SK-MEL-5 (cell line): ENCODE measurements at regions not wholly inside any gene's neighbourhood (a gene's known extent, or its start where the extent isn't known, plus 50 kb on each side); places are given as distances from the start of the nearest gene placed in this dataset.
A peak's percentile ranks its signal among the peaks of the same experiment; 100 is the strongest.

Experiments used
- DNase-seq: peaks from one replicate; pipeline ENCODE4 v3.0.0-alpha.2; 2016; ENCODE audit warnings: low read depth, low spot score
- in situ Hi-C: cut with HindIII; loops from 2 replicates; pipeline ENCODE4 v1.10.0; 2016; ENCODE audit warnings: low sequenced_read_pairs, high pct_unique_total_duplicates, low pct_unique_long_range_greater_than_20kb

- in situ Hi-C loops, result no loop called here
Observed at GRCh38 chr20:52800734-52801627, 171.2 kb upstream of the TSHZ2 start.

GRCh38 chr20:52799130-52799529, 173.0 kb upstream of the TSHZ2 start:
- in situ Hi-C loops, result no loop called here
- DNase-seq, result no peak

More at GRCh38 chr20:52800734-52801627, 171.2 kb upstream of the TSHZ2 start:
- no peak for DNase-seq

DNA sequence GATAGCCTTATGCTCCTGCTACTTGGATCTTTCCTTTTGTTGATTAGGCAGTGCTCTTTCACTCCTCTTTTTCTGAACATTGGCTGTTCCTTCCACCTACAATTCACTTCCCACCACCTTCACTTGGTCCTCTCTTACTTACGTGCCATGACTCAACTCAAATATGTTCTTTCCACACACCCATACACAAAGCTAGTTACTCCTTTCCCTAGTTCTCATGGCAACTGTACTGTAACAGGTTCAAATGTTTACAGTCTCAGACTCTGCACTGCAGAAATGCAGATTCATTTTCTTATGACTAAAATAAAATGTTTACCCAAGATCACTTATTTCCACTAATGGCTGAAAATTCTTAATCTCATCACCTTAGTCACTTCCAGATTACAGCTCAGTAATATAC, 174.0 kb upstream of the TSHZ2 start:
- in situ Hi-C loops, result no loop called here
- DNase-seq, result no peak

GRCh38 chr20:52794853-52795252, 177.3 kb upstream of the TSHZ2 start:
- no peak for DNase-seq
- in situ Hi-C loops, result no loop called here

DNA sequence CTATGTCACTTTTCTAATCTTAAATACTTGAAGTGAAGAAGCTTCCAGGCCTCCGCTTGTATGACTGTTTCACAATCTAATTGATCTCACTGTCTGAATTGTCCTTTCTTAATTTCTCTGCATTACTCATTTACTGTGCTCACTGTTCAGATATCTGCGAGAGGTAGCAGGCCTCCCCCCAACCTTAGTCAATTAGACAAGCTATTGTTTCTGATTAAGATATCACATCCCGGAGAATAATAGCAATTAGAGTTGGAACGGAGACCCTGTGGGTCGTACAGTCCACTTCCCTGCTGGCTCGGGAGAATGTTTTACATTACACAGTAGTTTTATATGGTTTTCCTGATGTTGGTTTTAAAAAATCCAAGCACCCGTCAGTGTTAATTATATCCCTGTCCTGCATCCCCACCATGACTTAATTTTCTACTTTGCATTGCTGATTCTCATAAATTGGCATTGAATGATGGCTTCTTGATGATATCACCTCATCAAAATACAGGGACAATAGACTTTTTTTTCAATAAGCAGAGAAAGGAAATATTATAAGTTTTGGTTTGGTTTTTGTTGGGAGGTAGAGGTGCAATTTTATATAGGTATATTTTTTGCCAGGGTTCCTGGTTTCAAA, 178.7 kb upstream of the TSHZ2 start:
- DNase-seq, result no peak
- in situ Hi-C loops, result no loop called here

- in situ Hi-C loops, result no loop called here
- DNase-seq, result no peak
Observed at GRCh38 chr20:52791091-52791490, 181.1 kb upstream of the TSHZ2 start.

GRCh38 chr20:52789716-52790115, 182.4 kb upstream of the TSHZ2 start:
- no peak for DNase-seq
- in situ Hi-C loops, result no loop called here

DNA sequence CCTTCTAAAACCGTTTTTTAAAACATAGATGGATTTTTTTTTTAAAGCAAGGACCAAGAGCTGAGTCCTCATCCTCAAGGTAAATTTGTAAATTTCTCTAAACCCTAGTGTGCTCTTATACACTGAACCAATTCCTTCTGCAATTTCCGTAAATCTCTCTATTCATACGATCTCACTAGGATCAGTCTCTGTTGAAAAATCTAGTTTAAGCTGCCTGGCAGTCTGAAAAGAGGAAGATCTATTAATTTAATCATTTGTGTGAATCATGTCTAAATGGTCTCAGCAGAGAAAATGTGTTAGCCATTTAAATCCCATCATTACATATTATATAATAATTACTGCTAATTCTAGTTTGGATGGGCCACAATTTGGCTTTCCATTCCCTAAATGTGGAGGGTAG, 184.2 kb upstream of the TSHZ2 start:
- in situ Hi-C loops, result no loop called here
- no peak for DNase-seq

DNA sequence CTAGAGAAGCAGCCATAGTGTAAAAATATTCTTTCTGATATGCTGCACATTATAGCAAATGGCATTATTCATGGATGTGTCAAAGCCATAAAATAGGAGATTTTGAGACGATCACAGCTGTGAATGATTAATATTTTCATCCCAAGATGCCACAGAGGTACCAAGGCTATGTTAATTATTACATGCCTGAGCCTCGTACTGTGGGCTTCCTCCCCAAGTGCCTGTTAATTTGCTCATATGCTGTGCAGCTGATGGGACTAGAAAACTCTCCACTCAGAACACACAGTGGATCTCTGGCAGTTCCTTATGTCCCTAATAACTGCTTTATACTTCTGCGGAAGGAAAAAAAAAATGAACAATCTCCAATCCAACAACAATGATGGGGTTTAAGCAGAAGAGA, 184.9 kb upstream of the TSHZ2 start:
- in situ Hi-C loops, result no loop called here
- DNase-seq, result no peak

DNA sequence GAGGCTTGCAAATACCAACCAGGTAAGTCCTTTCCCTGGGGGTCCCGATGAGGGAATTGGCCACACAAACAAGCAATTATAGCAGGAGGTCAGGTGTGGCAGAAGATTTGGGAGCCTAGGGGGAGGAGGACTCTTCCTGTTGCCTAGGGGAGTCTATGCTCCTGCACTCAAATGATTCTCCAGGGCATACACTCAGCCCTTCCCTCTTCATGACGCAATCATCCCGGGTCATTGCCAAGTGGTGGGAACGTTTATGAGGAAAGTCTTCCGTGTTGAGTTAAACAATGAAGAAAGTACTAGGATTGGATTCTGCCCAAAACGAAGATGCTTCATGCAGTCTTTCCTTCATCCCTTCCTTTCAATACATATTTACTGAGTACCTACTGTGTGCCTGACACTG, 186.5 kb upstream of the TSHZ2 start:
- in situ Hi-C loops, result no loop called here
- no peak for DNase-seq

DNA sequence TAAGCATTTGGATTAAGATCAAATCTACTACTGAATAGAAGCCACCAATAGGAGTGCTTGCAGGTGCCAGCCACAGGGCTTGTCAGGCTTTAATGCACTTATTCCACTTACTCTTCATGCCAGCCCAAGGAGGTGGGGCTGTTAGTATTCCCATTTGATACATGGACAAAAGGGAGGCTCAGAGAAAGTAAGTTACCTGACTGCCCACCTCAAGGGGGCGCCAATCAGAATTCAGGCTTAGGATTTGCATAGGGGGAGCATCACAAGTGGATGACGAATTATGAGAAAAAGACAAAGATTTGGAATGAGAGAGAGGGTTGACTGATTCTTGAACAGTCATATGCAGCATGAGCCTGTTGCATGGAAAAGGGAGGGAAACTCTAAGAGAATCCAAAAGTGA, 188.4 kb upstream of the TSHZ2 start:
- in situ Hi-C loops, result no loop called here
- DNase-seq, result peak; percentile 48

- in situ Hi-C loops, result no loop called here
- no peak for DNase-seq
Observed at GRCh38 chr20:52780462-52780861, 191.7 kb upstream of the TSHZ2 start.

GRCh38 chr20:52779125-52779524, 193.0 kb upstream of the TSHZ2 start:
- in situ Hi-C loops, result no loop called here
- no peak for DNase-seq

GRCh38 chr20:52777171-52777570, 195.0 kb upstream of the TSHZ2 start:
- in situ Hi-C loops, result no loop called here
- no peak for DNase-seq

DNA sequence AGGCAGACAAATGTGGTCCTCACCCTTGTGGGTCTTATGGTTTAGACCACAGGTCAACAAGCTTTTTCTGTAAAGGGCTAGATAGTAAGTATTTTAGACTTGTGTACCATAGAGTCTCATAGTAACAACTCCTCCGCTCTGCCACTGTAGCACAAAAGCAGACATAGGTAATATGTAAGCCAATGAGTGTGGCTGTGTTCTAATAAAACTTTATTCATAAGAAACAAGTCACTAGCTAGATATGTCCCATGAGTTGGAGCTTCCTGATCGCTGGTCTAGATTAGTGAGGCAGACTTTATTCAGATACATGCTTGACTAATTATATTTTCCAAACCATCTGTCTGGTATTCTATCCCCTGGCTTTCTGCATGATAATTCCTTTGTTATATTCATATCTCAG, 196.4 kb upstream of the TSHZ2 start:
- in situ Hi-C loops, result no loop called here
- DNase-seq, result no peak

DNA sequence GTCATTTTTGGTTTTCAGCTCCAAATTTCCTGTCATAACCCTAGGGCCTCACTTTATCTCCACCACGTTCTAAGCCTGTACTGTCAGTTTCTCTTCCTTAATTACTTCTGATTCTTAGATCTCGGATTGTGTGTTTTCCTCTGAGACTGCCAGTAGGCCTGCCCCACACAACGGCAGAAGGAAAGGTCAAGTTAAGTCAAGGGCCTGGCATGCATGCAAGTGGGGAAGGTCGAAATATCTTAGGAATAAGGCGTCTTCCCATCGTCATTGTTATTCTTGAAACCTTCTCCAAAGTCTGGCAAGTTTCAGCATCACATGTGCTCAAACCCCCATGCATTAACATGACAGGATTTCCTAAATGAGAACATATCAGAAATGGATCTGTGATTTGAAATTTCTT, 203.5 kb upstream of the TSHZ2 start:
- DNase-seq, result no peak
- in situ Hi-C loops, result no loop called here

DNA sequence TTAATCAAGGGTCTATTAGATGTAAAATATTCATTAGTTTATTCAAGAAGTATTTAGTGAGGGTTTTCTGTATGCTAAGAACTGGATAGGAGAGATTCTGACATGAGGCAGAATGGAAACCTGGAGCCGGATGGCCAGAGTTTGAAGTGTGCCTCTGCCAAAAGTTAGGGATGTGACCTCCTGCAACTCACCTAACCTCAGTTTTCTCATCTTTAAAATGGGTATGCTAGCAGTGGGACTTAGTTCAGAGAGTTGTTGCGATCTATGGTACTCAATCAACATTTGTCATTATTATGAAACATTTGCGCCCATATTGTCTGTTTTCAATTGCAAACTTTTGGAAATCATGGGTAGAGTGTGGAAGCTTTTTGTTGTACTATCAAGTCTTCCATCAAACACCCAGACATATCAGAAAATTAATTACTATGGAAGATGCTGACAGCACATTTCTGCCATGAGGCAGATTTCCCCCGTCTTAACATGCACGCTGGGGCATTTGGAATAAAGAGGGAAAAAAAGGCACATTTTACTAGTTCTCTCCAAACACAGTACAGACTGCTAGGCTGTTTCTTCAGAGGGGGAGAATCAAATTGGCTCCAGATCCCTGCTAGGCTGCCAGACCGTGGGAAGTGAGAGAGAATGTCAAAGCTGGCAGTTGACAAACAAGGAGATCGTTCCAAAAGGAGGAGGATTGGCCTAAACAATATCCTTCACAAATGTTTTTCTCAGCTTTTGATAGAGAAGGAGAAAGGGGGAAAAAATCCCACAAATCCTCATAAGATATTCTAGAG, 205.3 kb upstream of the TSHZ2 start:
- in situ Hi-C loops, result no loop called here
- no peak for DNase-seq

DNA sequence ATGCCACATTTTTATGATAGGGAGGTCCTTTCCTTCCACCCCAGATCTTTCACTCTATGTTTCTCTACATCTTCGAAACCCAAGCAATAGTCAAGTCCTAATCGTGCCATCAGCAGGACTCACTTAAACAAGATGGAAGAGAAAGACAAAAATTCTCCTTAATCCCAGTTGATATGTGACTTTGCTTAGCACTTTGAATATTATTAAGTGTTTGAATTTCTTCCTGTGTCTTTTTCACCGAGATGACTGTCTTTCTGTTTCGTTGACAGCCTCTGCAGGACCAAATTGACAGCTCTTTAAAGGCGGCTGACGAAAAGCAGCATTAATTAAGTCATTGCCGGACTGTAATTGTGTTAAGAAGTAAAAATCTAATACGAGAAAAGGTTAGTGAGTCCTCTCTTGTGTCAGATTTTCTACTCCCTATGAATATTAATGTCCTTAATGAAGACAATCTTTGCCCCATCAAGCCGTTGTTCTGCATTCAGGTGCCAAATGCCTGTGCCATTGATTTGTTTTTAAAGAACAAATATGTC, 208.8 kb upstream of the TSHZ2 start:
- in situ Hi-C loops, result no loop called here
- DNase-seq, result no peak
